ENCODE measurements at regions not wholly inside any gene's neighbourhood (a gene's known extent, or its start where the extent isn't known, plus 50 kb on each side); places are given as distances from the start of the nearest gene placed in this dataset.
"Not testable (repeated sequence)": the region's sequence is repeated elsewhere in the genome, so short reads cannot be mapped to it uniquely, and the experiment has no call there.

DNA sequence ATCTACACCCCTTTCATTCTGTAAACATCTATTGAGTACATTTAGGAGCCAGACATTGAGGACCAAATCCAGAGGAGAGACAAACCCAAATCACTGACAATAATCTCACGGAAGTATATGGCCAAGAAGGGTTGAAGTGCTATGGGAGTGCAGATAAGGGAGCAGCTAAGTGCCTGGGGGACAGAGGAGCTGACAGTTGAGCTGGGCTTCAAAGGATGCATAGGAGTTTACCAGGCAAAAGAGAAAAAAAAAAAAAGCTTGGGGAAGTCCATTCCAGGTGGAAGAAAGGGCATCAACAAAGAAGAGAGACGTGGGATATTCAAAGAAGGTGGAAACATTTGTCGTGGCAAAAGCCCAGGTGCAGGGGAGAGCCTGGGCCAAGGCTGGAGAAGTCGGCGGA is 60.5 kb upstream of the NANOS1 start:
- no peak for DNase-seq

DNA sequence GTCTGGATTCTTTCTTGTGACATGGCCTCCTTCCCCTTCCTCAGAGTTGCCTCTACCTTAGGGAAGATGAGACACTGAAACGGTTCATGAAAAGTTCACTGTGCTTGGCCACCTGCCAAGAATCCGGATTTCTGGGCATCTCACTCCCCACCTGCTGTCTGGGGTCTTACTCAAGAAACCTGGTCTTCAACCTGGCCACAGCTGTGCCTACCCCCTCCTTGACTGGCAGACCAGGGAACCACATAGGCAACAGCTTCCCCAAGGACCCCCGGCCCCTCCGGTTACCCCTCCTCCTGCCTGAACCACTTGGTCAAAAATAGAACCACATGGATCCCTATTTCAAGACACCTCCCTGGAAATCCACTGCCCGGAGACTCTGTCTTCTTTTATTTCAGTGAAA is 58.7 kb upstream of the NANOS1 start:
- DNase-seq: no peak

DNA sequence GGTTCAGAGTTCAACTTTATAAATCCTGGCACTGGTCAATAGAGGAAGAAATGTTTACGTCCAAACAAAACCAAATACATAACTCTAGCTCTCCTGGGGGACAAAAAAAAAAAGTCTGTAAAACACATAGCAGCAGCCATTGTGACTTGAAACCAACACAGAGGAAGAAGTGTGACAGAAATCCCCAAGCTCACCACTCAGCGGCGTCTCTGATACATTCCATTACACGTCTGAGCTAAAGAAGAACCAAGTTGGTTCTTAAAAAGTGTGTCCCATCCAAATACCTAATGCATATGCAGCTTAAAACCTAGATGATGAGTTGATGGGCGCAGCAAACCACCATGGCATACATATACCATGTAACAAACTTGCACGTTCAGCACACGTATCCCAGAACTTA is 58.3 kb upstream of the NANOS1 start:
- no peak for DNase-seq

DNA sequence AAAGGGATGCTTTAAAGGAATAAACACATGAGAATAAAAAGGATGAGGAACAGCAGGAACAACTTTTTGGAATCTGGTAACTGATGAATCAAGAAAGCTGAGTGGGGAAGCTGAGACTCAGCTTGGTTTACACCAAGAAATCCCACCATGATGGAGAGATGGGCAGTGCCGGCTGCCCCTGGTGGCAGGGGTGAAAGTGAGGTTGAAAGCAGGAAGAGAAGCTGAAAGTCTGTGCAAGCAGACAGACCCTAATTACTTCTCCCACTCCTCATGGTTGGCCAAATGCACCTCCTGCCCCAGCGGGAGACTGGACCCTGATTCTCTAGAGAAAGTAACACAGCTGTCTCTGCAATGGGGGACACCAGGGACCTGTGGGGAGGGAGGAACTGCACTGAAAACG is 57.6 kb upstream of the NANOS1 start:
- no peak for DNase-seq

DNA sequence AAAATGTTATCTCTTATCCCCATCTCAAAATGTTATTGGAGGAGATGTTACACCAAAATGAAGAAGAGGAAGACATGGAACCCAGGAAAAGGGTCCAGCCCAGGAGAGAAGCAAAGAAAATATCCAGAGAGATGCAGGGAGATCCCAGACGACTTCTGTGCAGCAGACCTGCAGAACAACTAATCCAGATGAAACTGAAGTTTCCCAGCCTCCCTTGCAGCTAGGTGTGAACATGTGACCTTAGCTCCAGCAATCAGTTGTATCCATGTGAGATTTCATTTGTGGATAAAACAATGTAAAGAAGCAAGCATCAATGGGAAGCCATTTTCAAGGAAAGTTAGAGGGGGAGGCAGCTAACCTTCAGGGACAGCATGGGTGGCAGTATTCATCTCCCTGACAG is 55.8 kb upstream of the NANOS1 start:
- DNase-seq: no peak

DNA sequence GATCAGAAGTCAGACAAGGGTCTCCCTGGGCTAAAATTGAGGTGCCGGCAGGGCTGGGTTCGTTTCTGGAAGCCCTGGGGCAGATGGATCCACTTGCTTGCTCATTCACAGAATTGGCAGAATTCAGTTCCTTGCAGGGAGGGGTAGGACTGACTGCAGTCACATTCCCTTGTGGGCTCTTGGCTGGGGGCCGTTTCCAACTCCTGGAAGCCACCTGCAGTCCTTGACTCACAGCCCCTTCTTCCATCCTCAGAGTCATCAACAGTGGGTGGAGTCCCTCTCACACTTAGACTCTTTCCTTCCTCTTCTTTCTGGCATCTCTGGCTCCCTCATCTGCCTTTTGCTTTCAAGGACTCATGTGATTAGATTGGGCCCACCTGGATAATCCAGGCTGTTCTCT is 54.6 kb upstream of the NANOS1 start:
- no peak for DNase-seq

DNA sequence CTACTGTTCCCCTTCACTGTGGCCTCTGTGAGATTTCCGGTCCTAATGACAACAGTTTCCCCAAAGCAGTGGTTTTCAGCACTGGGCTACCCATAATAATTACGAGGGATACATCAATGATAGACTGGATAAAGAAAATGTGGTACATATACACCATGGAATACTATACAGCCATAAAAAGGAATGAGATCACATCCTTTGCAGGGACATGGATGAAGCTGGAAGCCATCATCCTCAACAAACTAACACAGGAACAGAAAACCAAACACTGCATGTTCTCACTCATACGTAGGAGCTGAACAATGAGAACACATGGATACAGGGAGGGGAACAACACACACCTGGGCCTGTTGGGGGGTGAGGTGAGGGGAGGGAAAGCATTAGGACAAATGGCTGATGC is 53.3 kb upstream of the NANOS1 start:
- DNase-seq: not testable (repeated sequence)

DNA sequence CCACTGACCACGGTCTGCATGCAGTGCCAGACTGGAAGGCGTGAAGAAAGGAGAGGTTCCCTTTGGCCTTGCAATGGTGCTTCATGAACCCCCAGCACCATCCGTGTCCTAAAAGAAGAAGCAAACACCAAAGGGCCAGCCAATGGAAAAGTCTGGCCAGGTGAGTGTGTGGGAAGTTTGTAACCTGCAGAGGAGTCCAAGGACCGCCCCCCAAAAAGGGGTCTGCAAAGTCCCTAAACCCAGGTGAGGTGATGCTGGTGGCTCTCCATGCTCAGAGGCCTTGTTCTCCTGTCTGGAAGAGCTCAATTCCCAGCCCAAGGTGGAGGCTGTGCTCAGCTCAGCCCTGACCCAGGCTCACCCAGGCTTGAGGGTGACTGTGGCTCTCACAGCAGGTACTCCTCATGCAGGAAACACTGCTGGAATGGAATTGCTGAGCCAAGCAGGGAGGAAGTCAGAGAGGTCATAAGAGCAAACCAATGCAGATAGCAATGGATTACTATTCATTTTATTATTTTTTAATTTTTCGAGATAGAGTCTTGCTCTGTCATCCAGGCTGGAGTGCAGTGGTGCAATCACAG is 52.4 kb upstream of the NANOS1 start:
- no peak for DNase-seq

DNA sequence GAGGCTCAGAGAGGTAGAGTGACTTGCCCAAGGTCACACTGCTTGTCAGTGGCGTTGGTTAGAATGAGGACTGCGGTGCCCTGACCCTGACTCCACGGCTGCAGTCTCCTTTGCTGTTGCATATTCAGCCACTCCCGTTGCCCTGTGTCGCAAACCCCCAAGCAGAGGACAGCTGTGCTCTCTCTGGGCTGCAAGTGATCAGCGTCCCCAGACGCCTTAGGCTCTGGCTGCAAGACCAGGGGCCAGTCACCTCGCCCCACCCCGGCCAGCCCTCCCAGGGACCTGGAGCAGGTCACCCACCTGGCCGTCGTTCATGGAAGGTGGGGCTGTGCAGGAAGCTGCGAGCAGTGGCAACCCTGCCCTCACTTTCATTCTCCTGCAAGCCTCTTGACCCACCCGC is 51.7 kb upstream of the NANOS1 start:
- no peak for DNase-seq

DNA sequence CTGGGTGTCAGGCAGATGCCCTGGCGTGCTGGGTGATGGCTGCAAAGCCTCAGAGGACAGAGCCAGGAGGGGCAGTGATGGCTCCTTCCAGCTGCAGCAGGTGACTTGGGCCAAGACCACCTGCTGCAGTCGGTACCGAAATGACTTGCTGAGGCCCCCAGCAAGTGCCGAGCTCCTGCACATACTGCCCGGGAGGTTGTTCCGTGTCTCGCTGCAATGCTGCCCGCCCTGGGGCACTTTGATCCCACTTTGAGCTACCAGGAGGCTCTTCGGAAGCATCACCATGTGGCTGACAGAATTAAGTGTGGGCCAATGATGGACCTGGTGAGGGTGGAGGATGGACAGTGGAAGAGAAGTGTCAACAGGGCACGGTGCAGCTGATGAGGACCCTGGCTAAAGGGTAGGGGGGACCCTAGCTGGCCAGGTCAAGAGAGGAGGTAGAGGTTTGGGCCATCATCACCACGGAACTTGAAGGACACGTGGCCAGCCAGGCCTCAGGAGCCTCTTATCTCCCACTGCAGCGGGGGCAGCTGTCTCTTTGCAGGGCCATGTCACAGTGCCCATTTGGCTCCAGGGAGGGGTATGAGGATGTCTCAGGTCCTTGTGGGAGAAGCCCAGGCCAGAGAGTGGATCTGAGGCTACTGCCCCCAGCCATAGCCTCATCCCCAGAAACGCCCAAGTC is 51.1 kb upstream of the NANOS1 start:
- no peak for DNase-seq

DNA sequence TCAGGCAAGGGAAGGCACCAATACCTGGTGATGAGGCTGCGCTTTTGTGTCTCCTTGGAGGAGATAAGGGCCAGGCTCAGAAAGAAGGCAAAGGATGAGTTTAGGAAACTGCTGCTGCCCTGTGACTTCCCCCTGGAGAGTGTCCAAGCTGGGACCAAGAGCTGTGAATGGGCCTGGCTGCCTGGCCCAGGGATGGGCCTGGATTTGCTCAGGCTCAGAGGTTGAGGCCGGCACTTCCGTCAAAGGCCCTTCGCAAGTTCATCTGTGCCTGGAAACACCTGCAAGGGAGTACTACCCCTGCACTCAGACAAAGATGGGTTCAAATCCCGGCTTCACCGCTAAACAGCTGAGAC is 50.5 kb upstream of the NANOS1 start:
- no peak for DNase-seq

DNA sequence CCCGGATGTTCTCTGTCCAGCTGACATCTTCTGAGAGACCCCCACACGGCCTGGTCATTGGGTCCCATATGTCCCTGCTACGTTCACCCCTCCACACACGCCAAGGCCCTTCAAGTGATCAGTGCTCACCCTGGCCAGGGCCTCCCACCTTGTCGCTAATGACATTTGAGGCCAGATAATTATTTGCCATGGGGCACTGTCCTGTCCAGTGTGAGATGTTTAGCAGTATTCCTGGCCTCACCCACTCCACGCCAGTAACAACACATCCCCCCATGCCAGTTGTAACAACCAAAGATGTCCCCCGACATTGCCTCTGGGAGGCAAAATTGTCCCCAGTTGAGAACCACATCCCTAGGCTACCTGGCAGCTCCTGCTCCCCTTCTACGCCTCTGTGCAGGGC is 49.9 kb upstream of the NANOS1 start:
- DNase-seq: no peak
